H9 (cell line): ENCODE measurements at regions not wholly inside any gene's neighbourhood (a gene's known extent, or its start where the extent isn't known, plus 50 kb on each side); places are given as distances from the start of the nearest gene placed in this dataset.

Experiments used
- DNase-seq: peaks from one replicate; pipeline ENCODE4 v3.0.0-alpha.2; 2017
- H2AFZ ChIP-seq: one replicate; pipeline ENCODE4 v1.6.1; 2013; ENCODE audit warnings: mild to moderate bottlenecking, low read length, control low read depth, moderate library complexity
- H2AK5ac ChIP-seq: 2 replicates; pipeline ENCODE4 v1.6.1; 2013; ENCODE audit warnings: low read length, control low read depth, mixed read lengths; ENCODE audit not compliant: insufficient read length
- H2BK120ac ChIP-seq: one replicate; pipeline ENCODE4 v1.6.1; 2013; ENCODE audit warnings: low read depth, mild to moderate bottlenecking, low read length, control low read depth, inconsistent platforms; ENCODE audit not compliant: poor library complexity, severe bottlenecking
- H2BK12ac ChIP-seq: 2 replicates; pipeline ENCODE4 v1.6.1; 2013; ENCODE audit warnings: low read length, control low read depth, mixed read lengths, low read depth; ENCODE audit not compliant: insufficient read length
- H2BK15ac ChIP-seq: 2 replicates; pipeline ENCODE4 v1.6.1; 2013; ENCODE audit warnings: low read depth, low read length, control low read depth
- H2BK20ac ChIP-seq: one replicate; pipeline ENCODE4 v1.6.1; 2013; ENCODE audit warnings: low read depth, mild to moderate bottlenecking, low read length, control low read depth, inconsistent platforms; ENCODE audit not compliant: poor library complexity, severe bottlenecking
- H2BK5ac ChIP-seq: 2 replicates; pipeline ENCODE4 v1.6.1; 2013; ENCODE audit warnings: low read length, control low read depth, mixed read lengths; ENCODE audit not compliant: insufficient read length
- H3K14ac ChIP-seq: 2 replicates; pipeline ENCODE4 v1.6.1; 2013; ENCODE audit warnings: low read length, control low read depth; ENCODE audit not compliant: insufficient read depth
- H3K18ac ChIP-seq: 2 replicates; pipeline ENCODE4 v1.6.1; 2013; ENCODE audit warnings: low read depth, mild to moderate bottlenecking, mixed read lengths, low read length, control low read depth; ENCODE audit not compliant: insufficient read length
- H3K23ac ChIP-seq: 2 replicates; pipeline ENCODE4 v1.6.1; 2013; ENCODE audit warnings: low read length, control low read depth, mixed read lengths, low read depth; ENCODE audit not compliant: insufficient read length
- H3K23me2 ChIP-seq: 2 replicates; pipeline ENCODE4 v1.6.1; 2013; ENCODE audit warnings: low read depth, mild to moderate bottlenecking, mixed read lengths, low read length, control low read depth; ENCODE audit not compliant: insufficient read length, poor library complexity, severe bottlenecking
- H3K27ac ChIP-seq: 2 replicates; pipeline ENCODE4 v1.5.1; 2013; ENCODE audit warnings: low read length, control low read depth, mixed read lengths, low read depth; ENCODE audit not compliant: insufficient read length
- H3K27me3 ChIP-seq: 2 replicates; pipeline ENCODE4 v1.6.1; 2013; ENCODE audit warnings: low read length, control low read depth, inconsistent platforms; ENCODE audit not compliant: insufficient read depth
- H3K4ac ChIP-seq: 2 replicates; pipeline ENCODE4 v1.6.1; 2013; ENCODE audit warnings: low read depth, mild to moderate bottlenecking, control low read depth, inconsistent platforms, low read length, moderate library complexity
- H3K4me1 ChIP-seq: 2 replicates; pipeline ENCODE4 v1.6.1; 2013; ENCODE audit warnings: low read length, control low read depth, inconsistent platforms; ENCODE audit not compliant: insufficient read depth
- H3K4me2 ChIP-seq: 2 replicates; pipeline ENCODE4 v1.6.1; 2013; ENCODE audit warnings: low read length, control low read depth, mixed read lengths; ENCODE audit not compliant: insufficient read length, insufficient read depth
- H3K56ac ChIP-seq: 2 replicates; pipeline ENCODE4 v1.6.1; 2013; ENCODE audit warnings: low read depth, mild to moderate bottlenecking, mixed read lengths, low read length, control low read depth; ENCODE audit not compliant: insufficient read length
- H3K79me1 ChIP-seq: 2 replicates; pipeline ENCODE4 v1.6.1; 2013; ENCODE audit warnings: low read depth, mild to moderate bottlenecking, moderate library complexity, low read length, control low read depth, inconsistent platforms; ENCODE audit not compliant: insufficient read depth, poor library complexity, severe bottlenecking
- H3K79me2 ChIP-seq: 2 replicates; pipeline ENCODE4 v1.6.1; 2013; ENCODE audit warnings: low read length, control low read depth, inconsistent platforms; ENCODE audit not compliant: insufficient read depth
- H3K9ac ChIP-seq: 2 replicates; pipeline ENCODE4 v1.6.1; 2013; ENCODE audit warnings: low read length, control low read depth, mixed read lengths; ENCODE audit not compliant: insufficient read length; ENCODE audit errors: extremely low read depth
- H3K9me3 ChIP-seq: one replicate; pipeline ENCODE4 v1.6.1; 2013; ENCODE audit warnings: low read depth, low read length, inconsistent platforms; ENCODE audit not compliant: control insufficient read depth
- H3T11ph ChIP-seq: one replicate; pipeline ENCODE4 v1.6.1; 2013; ENCODE audit warnings: mild to moderate bottlenecking, low read length, control low read depth, inconsistent platforms
- H4K20me1 ChIP-seq: one replicate; pipeline ENCODE4 v1.6.1; 2013; ENCODE audit not compliant: control insufficient read depth, insufficient read length, insufficient read depth
- H4K5ac ChIP-seq: 2 replicates; pipeline ENCODE4 v1.6.1; 2013; ENCODE audit warnings: low read depth, mild to moderate bottlenecking, mixed read lengths, low read length, control low read depth; ENCODE audit not compliant: insufficient read length
- H4K8ac ChIP-seq: replicated peaks from 2 replicates; pipeline ENCODE4 v1.6.1; 2013; ENCODE audit warnings: low read length, control low read depth, mixed read lengths, low read depth; ENCODE audit not compliant: insufficient read length
- H4K91ac ChIP-seq: 2 replicates; pipeline ENCODE4 v1.6.1; 2013; ENCODE audit warnings: low read depth, mild to moderate bottlenecking, moderate library complexity, mixed read lengths, low read length, control low read depth; ENCODE audit not compliant: insufficient read length
- H3K27ac Mint-ChIP-seq, 3 experiments: 2 replicates in 2 of 3; 3 replicates in 1 of 3; pipeline ENCODE4 v1.8.0; 2020 to 2021; ENCODE audit warnings: mixed read lengths in 3 of 3, mild to moderate bottlenecking in 1 of 3, moderate library complexity in 1 of 3
- H3K27me3 Mint-ChIP-seq: 2 replicates; pipeline ENCODE4 v1.8.0; 2021; ENCODE audit warnings: low read depth, mild to moderate bottlenecking, moderate library complexity, mixed read lengths
- H3K36me3 Mint-ChIP-seq, 3 experiments: 2 replicates in 2 of 3; 3 replicates in 1 of 3; pipeline ENCODE4 v1.8.0; 2020 to 2021; ENCODE audit warnings: low read depth in 3 of 3, mixed read lengths in 3 of 3; ENCODE audit not compliant: insufficient read depth in 1 of 3
- H3K4me1 Mint-ChIP-seq, 2 experiments: 2 replicates each; pipeline ENCODE4 v1.8.0; 2020; ENCODE audit warnings: mixed read lengths in 2 of 2
- H3K4me3 Mint-ChIP-seq, 2 experiments: 2 replicates in 1 of 2; 3 replicates in 1 of 2; pipeline ENCODE4 v1.8.0; 2020 to 2021; ENCODE audit warnings: mild to moderate bottlenecking in 2 of 2, mixed read lengths in 2 of 2, moderate library complexity in 1 of 2
- H3K9me3 Mint-ChIP-seq, 2 experiments: 2 replicates in 1 of 2; 3 replicates in 1 of 2; pipeline ENCODE4 v1.8.0; 2020; ENCODE audit warnings: mild to moderate bottlenecking in 2 of 2, mixed read lengths in 2 of 2, moderate library complexity in 1 of 2
- whole genome bisulfite sequencing: extraction: QIAGEN DNeasy Blood & Tissue Kit; methylation state at CpG from one replicate; pipeline ENCODE4 v1.1.7; 2013; ENCODE audit warnings: missing lambda C conversion rate, low lambda C conversion rate, mixed read lengths; ENCODE audit not compliant: insufficient read length; ENCODE audit errors: extremely low coverage; 5-methylcytosine and 5-hydroxymethylcytosine counted together
- TF ChIP-seq, protein P1 (sequence below): fragments of 200-600 bp; sonication (generic); conservative IDR thresholded peaks from 3 replicates; pipeline ENCODE4 v1.8.0; 2021; ENCODE audit warnings: antibody characterized with exemption, mild to moderate bottlenecking

DNA sequence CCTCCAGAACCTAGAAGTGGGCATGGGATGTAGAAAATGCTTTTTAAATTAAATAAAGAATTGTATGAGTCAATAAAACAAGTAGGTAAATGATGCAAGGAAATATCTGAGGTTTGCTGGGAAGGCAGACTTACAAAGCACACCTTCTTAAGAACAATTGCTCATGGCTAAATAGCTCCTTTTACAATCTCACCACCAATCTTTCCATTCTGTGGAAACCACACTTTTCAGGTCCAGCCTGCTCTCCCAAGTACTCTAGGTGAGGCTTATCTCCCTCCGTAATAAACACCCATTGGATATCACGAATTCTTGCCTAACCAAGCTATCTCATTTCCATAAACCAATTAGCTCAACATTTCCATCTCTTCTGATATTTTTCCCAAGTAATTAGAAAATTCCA lies 91.5 kb upstream of the SLC8A1 start:
- Histone ChIP-seq H3K4me2 (no peak overlapping the region), H3K9ac (no peak overlapping the region), H2BK120ac (no peak overlapping the region), H3K4ac (no peak overlapping the region), H4K5ac (no peak overlapping the region), H2BK5ac (no peak overlapping the region), H3K23me2 (no peaks in the 10 kb centered on the region), H2AK5ac (no peak overlapping the region), H2AFZ (no peak overlapping the region), H3K56ac (no peak overlapping the region), H2BK20ac (no peak overlapping the region), H2BK12ac (no peak overlapping the region), H3T11ph (no peak overlapping the region), H3K18ac (no peak overlapping the region), H3K14ac (no peak overlapping the region), H3K27ac (no peak overlapping the region), H4K20me1 (no peaks in the 10 kb centered on the region), H3K9me3 (no peaks in the 10 kb centered on the region), H3K27me3 (no peaks in the 10 kb centered on the region), H2BK15ac (no peak overlapping the region), H4K8ac (no peak overlapping the region), H4K91ac (no peak overlapping the region), H3K79me2 (no peaks in the 10 kb centered on the region), H3K79me1 (no peaks in the 10 kb centered on the region), H3K4me1 (no peaks in the 10 kb centered on the region), H3K23ac (no peak overlapping the region)
- Mint-ChIP-seq H3K4me1 (peaks cover 17 to 21% of the 10 kb centered on the region in 2 experiments), H3K4me3 (no peak overlapping the region), H3K9me3 (no peaks in the 10 kb centered on the region), H3K36me3 (no peaks in the 10 kb centered on the region), H3K27me3 (no peaks in the 10 kb centered on the region), H3K27ac (no peak overlapping the region)
- DNase-seq, result no peak
- TF ChIP-seq, protein P1, sequence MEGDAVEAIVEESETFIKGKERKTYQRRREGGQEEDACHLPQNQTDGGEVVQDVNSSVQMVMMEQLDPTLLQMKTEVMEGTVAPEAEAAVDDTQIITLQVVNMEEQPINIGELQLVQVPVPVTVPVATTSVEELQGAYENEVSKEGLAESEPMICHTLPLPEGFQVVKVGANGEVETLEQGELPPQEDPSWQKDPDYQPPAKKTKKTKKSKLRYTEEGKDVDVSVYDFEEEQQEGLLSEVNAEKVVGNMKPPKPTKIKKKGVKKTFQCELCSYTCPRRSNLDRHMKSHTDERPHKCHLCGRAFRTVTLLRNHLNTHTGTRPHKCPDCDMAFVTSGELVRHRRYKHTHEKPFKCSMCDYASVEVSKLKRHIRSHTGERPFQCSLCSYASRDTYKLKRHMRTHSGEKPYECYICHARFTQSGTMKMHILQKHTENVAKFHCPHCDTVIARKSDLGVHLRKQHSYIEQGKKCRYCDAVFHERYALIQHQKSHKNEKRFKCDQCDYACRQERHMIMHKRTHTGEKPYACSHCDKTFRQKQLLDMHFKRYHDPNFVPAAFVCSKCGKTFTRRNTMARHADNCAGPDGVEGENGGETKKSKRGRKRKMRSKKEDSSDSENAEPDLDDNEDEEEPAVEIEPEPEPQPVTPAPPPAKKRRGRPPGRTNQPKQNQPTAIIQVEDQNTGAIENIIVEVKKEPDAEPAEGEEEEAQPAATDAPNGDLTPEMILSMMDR, result no peak
- no CpG with 5 or more reads among the region's 2 CpGs for WGBS
